Ishikawa (cell line): ENCODE measurements at regions not wholly inside any gene's neighbourhood (a gene's known extent, or its start where the extent isn't known, plus 50 kb on each side); places are given as distances from the start of the nearest gene placed in this dataset.

Experiments
- CEBPB ChIP-seq: IDR thresholded peaks from 2 replicates; pipeline ENCODE4 v1.6.1; 2012
- CREB1 ChIP-seq: IDR thresholded peaks from 2 replicates; pipeline ENCODE4 v1.6.1; 2012; ENCODE audit warnings: low read depth
- EP300 ChIP-seq: IDR thresholded peaks from 2 replicates; pipeline ENCODE4 v1.6.1; 2012; ENCODE audit warnings: borderline replicate concordance
- FOXM1 ChIP-seq: IDR thresholded peaks from 2 replicates; pipeline ENCODE4 v1.6.1; 2012; ENCODE audit warnings: low read depth, borderline replicate concordance
- RAD21 ChIP-seq: IDR thresholded peaks from 2 replicates; pipeline ENCODE4 v1.6.1; 2012; ENCODE audit warnings: low read depth
- TAF1 ChIP-seq: IDR thresholded peaks from 2 replicates; pipeline ENCODE4 v1.6.1; 2012; ENCODE audit warnings: low read depth, mild to moderate bottlenecking
- TEAD4 ChIP-seq: IDR thresholded peaks from 2 replicates; pipeline ENCODE4 v1.6.1; 2012
- YY1 ChIP-seq: IDR thresholded peaks from 2 replicates; pipeline ENCODE4 v1.6.1; 2012; ENCODE audit warnings: low read depth
- ZBTB7A ChIP-seq: IDR thresholded peaks from 2 replicates; pipeline ENCODE4 v1.6.1; 2012; ENCODE audit warnings: low read depth
- TF ChIP-seq, protein P1 (sequence below): IDR thresholded peaks from 2 replicates; pipeline ENCODE4 v1.6.1; 2012; ENCODE audit warnings: low read depth, mild to moderate bottlenecking
- TF ChIP-seq, protein P2 (sequence below): IDR thresholded peaks from 2 replicates; pipeline ENCODE4 v1.6.1; 2012

DNA sequence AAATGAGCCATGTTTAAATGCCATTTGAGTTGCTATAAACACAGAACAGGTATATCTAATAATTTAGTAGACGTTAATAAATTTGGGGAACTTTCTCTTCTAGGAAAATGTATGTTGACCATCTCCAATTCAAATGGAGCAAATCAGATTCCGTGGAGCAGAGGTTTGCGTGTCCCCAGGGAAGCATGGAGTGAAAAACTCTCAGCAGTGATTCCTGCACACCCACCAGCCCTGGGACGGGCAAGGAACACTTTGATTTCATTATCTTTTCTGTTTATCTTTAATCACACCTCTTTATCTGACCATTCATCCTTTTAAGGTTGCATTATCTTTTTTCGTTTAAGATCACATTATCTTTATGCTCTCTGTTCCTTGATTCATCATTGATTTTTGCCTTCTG is 95.0 kb downstream of the RNASET2 start:
- no peak for TF ChIP-seq TAF1
- no peak for TF ChIP-seq EP300
- no peak for TF ChIP-seq CEBPB
- TF ChIP-seq CREB1 = no peak
- TF ChIP-seq, protein P1, sequence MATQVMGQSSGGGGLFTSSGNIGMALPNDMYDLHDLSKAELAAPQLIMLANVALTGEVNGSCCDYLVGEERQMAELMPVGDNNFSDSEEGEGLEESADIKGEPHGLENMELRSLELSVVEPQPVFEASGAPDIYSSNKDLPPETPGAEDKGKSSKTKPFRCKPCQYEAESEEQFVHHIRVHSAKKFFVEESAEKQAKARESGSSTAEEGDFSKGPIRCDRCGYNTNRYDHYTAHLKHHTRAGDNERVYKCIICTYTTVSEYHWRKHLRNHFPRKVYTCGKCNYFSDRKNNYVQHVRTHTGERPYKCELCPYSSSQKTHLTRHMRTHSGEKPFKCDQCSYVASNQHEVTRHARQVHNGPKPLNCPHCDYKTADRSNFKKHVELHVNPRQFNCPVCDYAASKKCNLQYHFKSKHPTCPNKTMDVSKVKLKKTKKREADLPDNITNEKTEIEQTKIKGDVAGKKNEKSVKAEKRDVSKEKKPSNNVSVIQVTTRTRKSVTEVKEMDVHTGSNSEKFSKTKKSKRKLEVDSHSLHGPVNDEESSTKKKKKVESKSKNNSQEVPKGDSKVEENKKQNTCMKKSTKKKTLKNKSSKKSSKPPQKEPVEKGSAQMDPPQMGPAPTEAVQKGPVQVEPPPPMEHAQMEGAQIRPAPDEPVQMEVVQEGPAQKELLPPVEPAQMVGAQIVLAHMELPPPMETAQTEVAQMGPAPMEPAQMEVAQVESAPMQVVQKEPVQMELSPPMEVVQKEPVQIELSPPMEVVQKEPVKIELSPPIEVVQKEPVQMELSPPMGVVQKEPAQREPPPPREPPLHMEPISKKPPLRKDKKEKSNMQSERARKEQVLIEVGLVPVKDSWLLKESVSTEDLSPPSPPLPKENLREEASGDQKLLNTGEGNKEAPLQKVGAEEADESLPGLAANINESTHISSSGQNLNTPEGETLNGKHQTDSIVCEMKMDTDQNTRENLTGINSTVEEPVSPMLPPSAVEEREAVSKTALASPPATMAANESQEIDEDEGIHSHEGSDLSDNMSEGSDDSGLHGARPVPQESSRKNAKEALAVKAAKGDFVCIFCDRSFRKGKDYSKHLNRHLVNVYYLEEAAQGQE = no peak
- no peak for TF ChIP-seq FOXM1
- no peak for TF ChIP-seq TEAD4
- TF ChIP-seq RAD21 = no peak
- TF ChIP-seq YY1 = no peak
- TF ChIP-seq, protein P2, sequence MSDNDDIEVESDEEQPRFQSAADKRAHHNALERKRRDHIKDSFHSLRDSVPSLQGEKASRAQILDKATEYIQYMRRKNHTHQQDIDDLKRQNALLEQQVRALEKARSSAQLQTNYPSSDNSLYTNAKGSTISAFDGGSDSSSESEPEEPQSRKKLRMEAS = no peak
- no peak for TF ChIP-seq ZBTB7A
